NCI-H2029 treated with DMSO at 0.1 percent for 48 hours (cell line): ENCODE measurements at regions not wholly inside any gene's neighbourhood (a gene's known extent, or its start where the extent isn't known, plus 50 kb on each side); places are given as distances from the start of the nearest gene placed in this dataset.
"Not testable (repeated sequence)": the region's sequence is repeated elsewhere in the genome, so short reads cannot be mapped to it uniquely, and the experiment has no call there.

ENCODE experiments used
- DNase-seq: peaks from one replicate; lab custom pipeline; 2025; lab: John Stamatoyannopoulos, UW

- DNase-seq, result no peak
Observed at GRCh38 chr1:99062192-99062591, 57.5 kb upstream of the PLPPR5 start.

- DNase-seq, result no peak
Observed at GRCh38 chr1:99069146-99069545, 64.5 kb upstream of the PLPPR5 start.

- not testable (repeated sequence) for DNase-seq
Observed at GRCh38 chr1:99078529-99078928, 73.9 kb upstream of the PLPPR5 start.

DNA sequence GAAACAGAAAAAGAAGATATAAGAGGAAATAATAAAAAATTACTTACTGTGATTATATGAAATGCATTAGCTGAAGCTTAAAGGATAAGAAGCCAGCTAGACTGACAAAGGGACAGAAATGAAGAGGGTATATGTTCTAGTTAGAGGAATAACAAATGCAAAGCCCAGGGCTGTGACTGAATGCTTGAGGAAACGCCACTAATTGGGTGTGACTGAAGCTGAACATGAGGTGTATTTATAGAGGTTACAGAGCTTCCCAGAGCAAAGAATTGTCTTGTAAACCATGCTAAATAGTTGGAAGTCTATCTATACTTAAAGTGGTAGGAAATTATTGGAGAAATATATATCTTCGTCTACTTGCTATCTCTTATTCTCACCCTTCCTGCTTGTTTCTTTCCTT, 77.7 kb upstream of the PLPPR5 start:
- no peak for DNase-seq

DNA sequence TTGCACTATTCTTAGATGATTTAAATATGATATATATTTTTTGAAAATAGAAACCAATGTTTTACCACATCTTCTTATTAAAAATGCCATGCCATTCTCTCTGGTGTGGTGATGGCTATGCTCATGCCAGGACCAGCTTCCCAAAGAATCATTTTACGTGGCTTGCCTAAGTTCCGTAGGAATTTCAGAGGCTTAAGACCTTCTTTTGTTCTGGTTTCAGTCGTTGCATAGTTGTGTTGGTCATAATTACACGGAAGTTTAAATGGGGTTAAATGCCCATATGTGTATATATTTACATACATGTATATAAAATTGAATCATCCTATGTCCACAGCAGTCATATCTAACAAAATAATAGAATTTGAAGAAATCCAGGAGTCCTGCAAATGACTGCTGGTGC, 78.7 kb upstream of the PLPPR5 start:
- no peak for DNase-seq

GRCh38 chr1:99084562-99084961, 79.9 kb upstream of the PLPPR5 start:
- no peak for DNase-seq

DNA sequence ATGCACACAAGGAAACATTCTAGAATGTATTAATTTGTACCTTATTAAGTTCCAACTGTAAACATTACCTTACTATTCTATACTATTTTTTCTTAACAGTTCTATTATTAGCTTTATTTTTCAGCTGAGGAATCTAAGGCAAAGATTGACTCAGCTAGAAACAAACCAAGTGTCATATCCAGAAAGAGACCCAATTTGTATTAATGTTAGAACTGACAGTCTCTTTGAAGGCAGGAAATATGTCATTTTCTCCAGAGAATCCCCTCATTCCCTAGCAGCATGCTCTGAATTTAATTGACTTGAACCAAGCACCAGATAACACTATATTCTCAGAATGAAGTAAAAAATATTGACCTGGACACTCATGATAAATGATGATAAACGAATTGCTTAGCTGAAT, 81.4 kb upstream of the PLPPR5 start:
- no peak for DNase-seq

DNA sequence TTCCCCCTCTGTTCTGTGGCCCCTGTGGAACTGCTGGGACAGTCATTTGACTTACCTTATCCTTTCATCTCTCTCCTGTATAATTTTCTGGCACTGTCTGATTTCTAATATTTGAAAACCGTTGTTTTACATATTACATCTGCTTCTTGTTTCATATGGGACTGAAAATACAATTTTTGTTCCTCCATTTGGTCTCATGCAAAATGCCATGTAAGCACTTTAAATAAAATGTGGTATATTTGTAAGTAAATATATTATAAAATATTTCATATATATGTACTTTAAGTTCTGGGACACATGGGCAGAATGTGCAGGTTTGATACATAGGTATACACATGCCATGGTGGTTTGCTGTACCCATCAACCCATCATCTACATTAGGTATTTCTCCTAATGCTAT, 93.9 kb upstream of the PLPPR5 start:
- DNase-seq, result no peak

- no peak for DNase-seq
Observed at GRCh38 chr1:99106274-99106673, 101.6 kb upstream of the PLPPR5 start.

DNA sequence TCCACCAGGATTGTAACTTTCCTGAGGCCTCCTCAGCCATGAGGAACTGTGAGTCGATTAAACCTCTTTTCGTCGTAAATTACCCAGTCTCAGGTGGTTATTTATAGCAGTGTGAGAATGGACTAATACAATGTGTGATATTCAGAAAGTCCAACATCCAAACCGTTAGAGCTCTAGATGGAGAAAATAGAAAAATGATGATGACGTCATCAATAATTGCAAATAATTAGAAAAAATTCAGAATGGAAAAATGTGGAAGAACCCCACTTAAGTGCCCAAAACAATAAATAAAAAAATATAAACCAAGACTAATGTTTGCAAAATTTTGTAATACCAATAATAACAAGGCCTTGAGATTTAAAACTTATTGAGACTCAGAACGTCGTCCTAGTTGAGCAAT, 103.0 kb upstream of the PLPPR5 start:
- DNase-seq, result no peak

- no peak for DNase-seq
Observed at GRCh38 chr1:99110140-99111041, 105.7 kb upstream of the PLPPR5 start.

- no peak for DNase-seq
Observed at GRCh38 chr1:99115231-99115630, 110.6 kb upstream of the PLPPR5 start.

GRCh38 chr1:99119188-99119587, 114.5 kb upstream of the PLPPR5 start:
- DNase-seq, result no peak

- DNase-seq, result no peak
Observed at GRCh38 chr1:99122039-99122438, 117.4 kb upstream of the PLPPR5 start.

DNA sequence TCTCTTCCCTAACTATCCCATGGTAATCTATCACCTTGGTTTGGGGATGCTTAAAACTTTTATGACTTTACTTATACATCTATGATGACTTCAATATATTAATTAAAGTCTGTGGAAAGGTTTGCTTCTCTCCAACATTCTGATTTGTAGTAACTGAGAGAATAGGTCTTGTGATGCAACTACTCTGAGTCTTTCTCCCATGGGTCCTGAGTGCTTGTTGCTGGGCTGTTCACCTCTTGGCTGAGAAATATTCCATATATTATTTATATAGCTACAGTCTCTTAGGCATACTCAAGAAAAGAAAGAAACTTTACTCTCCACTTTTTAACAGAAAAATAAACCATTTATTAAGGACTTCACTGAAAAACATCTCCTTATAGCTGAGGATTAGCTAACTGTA, 119.3 kb upstream of the PLPPR5 start:
- DNase-seq, result no peak

DNA sequence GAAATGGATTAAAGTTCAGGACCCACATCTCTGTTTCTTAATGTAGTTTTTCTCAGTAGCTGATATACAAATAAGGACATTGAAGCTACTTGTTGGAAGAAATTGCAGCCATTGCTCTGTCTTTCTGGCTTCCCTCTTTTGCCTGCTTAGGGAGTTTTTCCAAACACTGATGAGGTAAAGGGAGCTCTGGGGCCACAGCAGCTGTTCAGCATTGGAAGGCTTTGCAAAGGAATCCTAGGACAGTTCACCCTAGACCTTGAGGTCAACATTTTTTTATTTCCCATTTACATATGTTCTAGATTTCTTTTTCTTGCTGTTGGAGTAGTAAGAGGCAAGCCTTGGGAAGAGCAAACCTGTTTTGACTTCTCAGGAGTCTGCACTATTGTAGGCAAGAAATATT, 126.9 kb upstream of the PLPPR5 start:
- DNase-seq, result no peak

DNA sequence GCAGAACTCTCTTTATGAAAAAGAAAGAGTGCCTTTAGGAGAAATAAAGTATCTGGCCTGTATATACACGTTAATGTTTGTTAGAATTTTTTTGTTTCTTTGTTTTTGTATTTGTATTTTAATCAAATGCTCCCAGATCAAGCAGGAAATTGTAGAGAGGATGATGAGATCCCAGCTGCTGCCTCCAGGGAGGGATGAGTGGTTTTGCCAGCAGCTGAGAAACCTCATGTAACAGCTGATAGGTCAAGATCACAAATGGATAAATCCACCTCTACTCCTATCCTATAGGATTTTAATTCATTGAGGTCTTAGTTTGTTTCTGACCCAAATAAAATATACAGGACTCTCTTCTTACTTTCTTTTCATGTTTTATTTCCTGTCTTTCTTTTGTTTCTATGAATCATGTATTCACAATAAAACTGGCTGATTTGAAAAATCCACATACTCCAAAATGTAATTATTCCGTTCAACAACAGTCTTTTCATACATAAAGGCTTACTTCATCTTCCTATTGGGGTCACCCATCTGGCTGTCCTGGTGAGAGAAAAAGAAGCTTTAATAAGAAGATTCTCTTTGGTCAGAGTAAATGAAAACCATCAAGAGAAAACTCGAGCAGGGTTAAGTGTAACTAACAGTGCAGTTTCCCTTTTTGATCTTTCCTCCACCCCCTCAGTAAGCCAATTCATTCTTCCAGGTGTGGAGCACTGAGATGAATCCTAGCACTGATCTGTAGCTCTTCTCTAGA, 129.3 kb upstream of the PLPPR5 start:
- no peak for DNase-seq

DNA sequence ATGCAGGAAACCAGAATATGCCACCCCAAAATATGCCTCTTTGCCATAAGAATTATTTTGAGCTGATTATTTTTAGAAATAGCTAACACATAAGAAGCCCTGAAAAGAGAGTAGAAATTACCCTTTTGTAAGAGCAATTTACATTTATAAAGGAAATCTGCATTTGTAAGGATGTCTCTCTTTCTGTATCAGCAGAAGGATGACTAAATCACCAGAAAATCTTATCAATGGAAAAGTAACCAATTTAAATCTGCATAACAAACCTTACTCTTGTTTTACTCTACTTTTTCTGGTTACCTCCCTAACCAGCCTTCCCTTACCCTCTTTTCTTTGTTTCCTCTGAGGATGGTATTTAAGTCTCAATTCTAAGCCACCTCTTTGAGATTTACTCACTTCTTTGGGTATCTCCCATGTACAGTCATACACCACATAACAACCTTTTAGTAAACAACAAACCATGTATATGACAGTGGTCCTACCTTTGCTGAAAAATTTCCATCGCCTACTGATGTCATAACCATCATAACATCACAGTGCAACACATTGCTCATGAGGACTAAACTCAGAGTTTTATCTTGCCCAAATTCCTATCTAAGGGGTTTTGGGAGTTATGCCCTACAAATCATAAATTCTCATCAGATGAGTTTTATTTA, 126.6 kb upstream of the PLPPR4 start:
- no peak for DNase-seq

DNA sequence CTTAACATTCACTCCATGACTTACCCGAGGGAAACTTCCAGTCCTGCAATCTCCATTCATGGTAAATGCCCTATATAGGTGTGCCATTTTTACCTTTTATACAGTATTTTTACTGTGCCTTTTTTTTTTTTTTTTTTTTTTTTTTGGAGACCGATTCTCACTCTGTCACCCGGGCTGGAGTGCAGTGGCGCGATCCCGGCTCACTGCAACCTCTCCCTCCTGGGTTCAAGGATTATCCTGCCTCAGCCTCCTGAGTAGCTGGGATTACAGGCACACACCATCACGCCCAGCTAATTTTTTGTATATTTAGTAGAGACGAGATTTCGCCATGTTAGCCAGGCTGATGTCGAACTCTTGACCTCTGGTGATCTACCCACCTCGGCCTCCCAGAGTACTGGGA, 124.4 kb upstream of the PLPPR4 start:
- DNase-seq, result no peak

- DNase-seq, result peak; percentile 77
Observed at GRCh38 chr1:99146129-99146848, 118.0 kb upstream of the PLPPR4 start.

GRCh38 chr1:99149952-99150351, 114.3 kb upstream of the PLPPR4 start:
- DNase-seq, result no peak

DNA sequence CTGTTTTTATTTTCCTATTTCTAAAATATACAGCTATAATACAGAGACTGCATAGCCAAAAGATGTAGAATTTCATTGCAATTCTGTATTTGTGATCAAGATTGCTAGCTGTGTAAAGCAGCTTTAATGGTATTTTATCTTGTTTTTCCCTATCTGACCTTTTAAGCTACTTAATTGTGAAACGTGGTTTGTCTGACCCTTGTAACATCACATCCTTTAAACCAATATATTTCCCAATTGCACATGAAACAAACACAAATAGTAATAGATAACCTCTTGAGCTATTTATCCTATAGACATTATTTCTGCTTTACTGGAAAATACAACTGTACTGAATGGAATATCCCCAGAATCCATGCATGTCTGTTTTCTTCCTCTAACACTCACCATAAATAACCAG, 112.2 kb upstream of the PLPPR4 start:
- DNase-seq, result no peak
